GM23338 (cell line): ENCODE measurements at regions not wholly inside any gene's neighbourhood (a gene's known extent, or its start where the extent isn't known, plus 50 kb on each side); places are given as distances from the start of the nearest gene placed in this dataset.

ENCODE experiments used
- ATAC-seq: fragments of 200-7000 bp; cut with Tn5 transposase; 3 replicates; pipeline ENCODE4 v1.9.1; 2020
- DNase-seq: peaks from one replicate; pipeline ENCODE4 v3.0.0-alpha.2; 2015; ENCODE audit warnings: low spot score
- H2AFZ ChIP-seq: fragments of 200-600 bp; sonication (generic); 2 replicates; pipeline ENCODE4 v1.8.0; 2016; ENCODE audit warnings: antibody characterized with exemption, mild to moderate bottlenecking, moderate library complexity
- H3F3A ChIP-seq: fragments of 200-600 bp; sonication (generic); replicated peaks from 2 replicates; pipeline ENCODE4 v1.8.0; 2017; ENCODE audit warnings: antibody characterized with exemption, mixed run types, low read depth
- H3K27ac ChIP-seq: fragments of 200-600 bp; sonication (generic); 2 replicates; pipeline ENCODE4 v1.6.1; 2016; ENCODE audit warnings: low read depth
- H3K27me3 ChIP-seq: fragments of 200-600 bp; sonication (generic); 2 replicates; pipeline ENCODE4 v1.8.0; 2016; ENCODE audit warnings: mild to moderate bottlenecking, mixed run types, moderate library complexity; ENCODE audit not compliant: insufficient read depth
- H3K36me3 ChIP-seq: fragments of 200-600 bp; sonication (generic); 2 replicates; pipeline ENCODE4 v1.8.0; 2016; ENCODE audit warnings: mild to moderate bottlenecking; ENCODE audit not compliant: insufficient read depth
- H3K4me1 ChIP-seq: fragments of 200-600 bp; sonication (generic); 2 replicates; pipeline ENCODE4 v1.8.0; 2016; ENCODE audit warnings: mild to moderate bottlenecking, moderate library complexity; ENCODE audit not compliant: insufficient read depth
- H3K4me2 ChIP-seq: fragments of 200-600 bp; sonication (generic); 2 replicates; pipeline ENCODE4 v1.7.1; 2017; ENCODE audit warnings: mixed run types
- H3K4me3 ChIP-seq: fragments of 200-600 bp; sonication (generic); 2 replicates; pipeline ENCODE4 v1.6.1; 2016; ENCODE audit warnings: mixed run types
- H3K79me2 ChIP-seq: fragments of 200-600 bp; sonication (generic); replicated peaks from 2 replicates; pipeline ENCODE4 v1.8.0; 2017; ENCODE audit warnings: mild to moderate bottlenecking; ENCODE audit not compliant: insufficient read depth
- H3K9me2 ChIP-seq: fragments of 200-600 bp; sonication (generic); 2 replicates; pipeline ENCODE4 v1.8.0; 2017; ENCODE audit not compliant: insufficient read depth
- H4K20me1 ChIP-seq: fragments of 200-600 bp; sonication (generic); replicated peaks from 2 replicates; pipeline ENCODE4 v1.8.0; 2017; ENCODE audit warnings: mild to moderate bottlenecking; ENCODE audit not compliant: insufficient read depth
- H3K27ac Mint-ChIP-seq: 2 replicates; pipeline ENCODE4 v1.8.0; 2020; ENCODE audit warnings: inconsistent platforms, mild to moderate bottlenecking, moderate library complexity, mixed read lengths
- H3K27me3 Mint-ChIP-seq: 3 replicates; pipeline ENCODE4 v1.8.0; 2022; ENCODE audit warnings: low read depth, mild to moderate bottlenecking, moderate library complexity, mixed read lengths, inconsistent platforms; ENCODE audit not compliant: insufficient read depth, poor library complexity
- H3K36me3 Mint-ChIP-seq: 3 replicates; pipeline ENCODE4 v1.8.0; 2021; ENCODE audit warnings: low read depth, mild to moderate bottlenecking, inconsistent platforms, moderate library complexity, mixed read lengths
- H3K4me1 Mint-ChIP-seq: 3 replicates; pipeline ENCODE4 v1.8.0; 2020; ENCODE audit warnings: mild to moderate bottlenecking, inconsistent platforms, mixed read lengths
- H3K4me3 Mint-ChIP-seq: 3 replicates; pipeline ENCODE4 v1.8.0; 2021; ENCODE audit warnings: moderate library complexity, mild to moderate bottlenecking, inconsistent platforms, mixed read lengths
- H3K9me3 Mint-ChIP-seq: 3 replicates; pipeline ENCODE4 v1.8.0; 2020; ENCODE audit warnings: moderate library complexity, mild to moderate bottlenecking, inconsistent platforms, mixed read lengths
- CREB1 ChIP-seq: fragments of 250-450 bp; sonication (Bioruptor Pico); IDR thresholded peaks from 2 replicates; pipeline ENCODE4 v1.5.0; 2020; ENCODE audit warnings: low read depth, mild to moderate bottlenecking, moderate library complexity
- POLR2AphosphoS5 ChIP-seq: IDR thresholded peaks from 2 replicates; pipeline ENCODE4 v1.6.1; 2016; ENCODE audit warnings: antibody characterized with exemption, low read depth
- STAT1 ChIP-seq: IDR thresholded peaks from one replicate; pipeline ENCODE4 v1.6.1; 2016; ENCODE audit warnings: antibody characterized with exemption; ENCODE audit not compliant: unreplicated experiment
- ZNF114 ChIP-seq: fragments of 250-450 bp; sonication (Bioruptor Pico); IDR thresholded peaks from 2 replicates; pipeline ENCODE4 v1.5.0; 2020; ENCODE audit warnings: mild to moderate bottlenecking, moderate library complexity
- ZNF331 ChIP-seq: fragments of 250-450 bp; sonication (Bioruptor Pico); IDR thresholded peaks from 2 replicates; pipeline ENCODE4 v1.5.0; 2020; ENCODE audit warnings: low read depth, mild to moderate bottlenecking, moderate library complexity
- TF ChIP-seq, protein P1 (sequence below): IDR thresholded peaks from 2 replicates; pipeline ENCODE4 v1.6.1; 2016; ENCODE audit warnings: antibody characterized with exemption
- TF ChIP-seq, protein P2 (sequence below): fragments of 250-450 bp; sonication (Bioruptor Pico); IDR thresholded peaks from 2 replicates; pipeline ENCODE4 v1.5.0; 2020; ENCODE audit warnings: mild to moderate bottlenecking, moderate library complexity
- TF ChIP-seq, protein P3 (sequence below): IDR thresholded peaks from one replicate; pipeline ENCODE4 v1.6.1; 2018; ENCODE audit warnings: antibody characterized with exemption; ENCODE audit not compliant: unreplicated experiment
- TF ChIP-seq, protein P4 (sequence below), 2 experiments: fragments of 200-600 bp in 1 of 2; sonication (generic) in 1 of 2; conservative IDR thresholded peaks; 2 replicates each; pipeline versions ENCODE4 v1.5.1 to v1.6.1; 2016 to 2017; ENCODE audit warnings: antibody characterized with exemption in 2 of 2, low read depth in 2 of 2, mild to moderate bottlenecking in 2 of 2, moderate library complexity in 1 of 2

DNA sequence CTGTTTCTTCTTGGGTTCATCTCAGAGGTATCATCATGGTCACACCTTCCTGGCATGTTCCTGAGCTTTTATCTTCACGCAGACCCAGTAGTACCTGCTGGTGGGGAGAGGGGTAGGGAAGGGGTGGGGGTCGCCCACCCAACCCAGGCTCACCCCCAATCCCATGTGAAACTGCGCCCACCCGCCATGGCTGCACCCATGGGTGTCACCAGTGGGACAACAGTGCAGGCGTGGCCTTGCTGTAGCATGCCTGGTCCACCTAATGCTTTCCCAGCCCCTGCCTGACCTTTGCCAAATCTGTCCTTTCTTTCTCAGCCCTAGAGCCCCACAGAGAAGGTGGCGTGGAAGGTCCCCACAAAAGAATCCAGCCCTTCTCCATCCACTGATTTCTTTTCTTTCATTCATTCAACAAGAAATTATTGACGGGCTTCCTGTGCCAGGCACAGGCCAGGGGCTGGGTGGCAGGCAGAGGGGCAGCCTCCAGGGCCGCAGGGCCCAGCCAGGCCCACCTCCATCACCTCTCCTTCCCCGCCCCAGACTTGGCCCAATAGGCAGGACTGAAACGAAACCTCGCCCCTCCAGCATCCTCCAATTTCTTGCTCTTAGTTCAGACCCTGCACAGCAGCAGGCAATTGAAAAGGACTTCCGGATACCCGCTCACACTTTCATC is 79.1 kb upstream of the TNRC6C start:
- Mint-ChIP-seq H3K27ac (no peak overlapping the region), H3K27me3 (peaks cover 13% of the 10 kb centered on the region), H3K36me3 (peaks cover 9% of the 10 kb centered on the region), H3K9me3 (peaks cover 11% of the 10 kb centered on the region), H3K4me1 (peaks cover 18% of the 10 kb centered on the region), H3K4me3 (no peak overlapping the region)
- ATAC-seq, result no peak
- H3K9me2 ChIP-seq, result no peaks in the 10 kb centered on the region
- no peak overlapping the region for H2AFZ ChIP-seq
- no peaks in the 10 kb centered on the region for H3F3A ChIP-seq
- H3K4me3 ChIP-seq, result no peak overlapping the region
- H3K27me3 ChIP-seq, result no peaks in the 10 kb centered on the region
- no peak overlapping the region for H3K27ac ChIP-seq
- H3K36me3 ChIP-seq, result no peaks in the 10 kb centered on the region
- H4K20me1 ChIP-seq, result no peaks in the 10 kb centered on the region
- no peak for DNase-seq
- no peaks in the 10 kb centered on the region for H3K79me2 ChIP-seq
- H3K4me1 ChIP-seq, result peaks cover 6% of the 10 kb centered on the region; the same call in 1 of the 2 replicates
- H3K4me2 ChIP-seq, result no peak overlapping the region
- TF ChIP-seq STAT1 (no peak), CREB1 (no peak), ZNF331 (no peak), POLR2AphosphoS5 (no peak), ZNF114 (CRISPR knock-in tag) (no peak)
- TF ChIP-seq, protein P1, sequence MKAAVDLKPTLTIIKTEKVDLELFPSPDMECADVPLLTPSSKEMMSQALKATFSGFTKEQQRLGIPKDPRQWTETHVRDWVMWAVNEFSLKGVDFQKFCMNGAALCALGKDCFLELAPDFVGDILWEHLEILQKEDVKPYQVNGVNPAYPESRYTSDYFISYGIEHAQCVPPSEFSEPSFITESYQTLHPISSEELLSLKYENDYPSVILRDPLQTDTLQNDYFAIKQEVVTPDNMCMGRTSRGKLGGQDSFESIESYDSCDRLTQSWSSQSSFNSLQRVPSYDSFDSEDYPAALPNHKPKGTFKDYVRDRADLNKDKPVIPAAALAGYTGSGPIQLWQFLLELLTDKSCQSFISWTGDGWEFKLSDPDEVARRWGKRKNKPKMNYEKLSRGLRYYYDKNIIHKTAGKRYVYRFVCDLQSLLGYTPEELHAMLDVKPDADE, result no peak
- TF ChIP-seq, protein P2, sequence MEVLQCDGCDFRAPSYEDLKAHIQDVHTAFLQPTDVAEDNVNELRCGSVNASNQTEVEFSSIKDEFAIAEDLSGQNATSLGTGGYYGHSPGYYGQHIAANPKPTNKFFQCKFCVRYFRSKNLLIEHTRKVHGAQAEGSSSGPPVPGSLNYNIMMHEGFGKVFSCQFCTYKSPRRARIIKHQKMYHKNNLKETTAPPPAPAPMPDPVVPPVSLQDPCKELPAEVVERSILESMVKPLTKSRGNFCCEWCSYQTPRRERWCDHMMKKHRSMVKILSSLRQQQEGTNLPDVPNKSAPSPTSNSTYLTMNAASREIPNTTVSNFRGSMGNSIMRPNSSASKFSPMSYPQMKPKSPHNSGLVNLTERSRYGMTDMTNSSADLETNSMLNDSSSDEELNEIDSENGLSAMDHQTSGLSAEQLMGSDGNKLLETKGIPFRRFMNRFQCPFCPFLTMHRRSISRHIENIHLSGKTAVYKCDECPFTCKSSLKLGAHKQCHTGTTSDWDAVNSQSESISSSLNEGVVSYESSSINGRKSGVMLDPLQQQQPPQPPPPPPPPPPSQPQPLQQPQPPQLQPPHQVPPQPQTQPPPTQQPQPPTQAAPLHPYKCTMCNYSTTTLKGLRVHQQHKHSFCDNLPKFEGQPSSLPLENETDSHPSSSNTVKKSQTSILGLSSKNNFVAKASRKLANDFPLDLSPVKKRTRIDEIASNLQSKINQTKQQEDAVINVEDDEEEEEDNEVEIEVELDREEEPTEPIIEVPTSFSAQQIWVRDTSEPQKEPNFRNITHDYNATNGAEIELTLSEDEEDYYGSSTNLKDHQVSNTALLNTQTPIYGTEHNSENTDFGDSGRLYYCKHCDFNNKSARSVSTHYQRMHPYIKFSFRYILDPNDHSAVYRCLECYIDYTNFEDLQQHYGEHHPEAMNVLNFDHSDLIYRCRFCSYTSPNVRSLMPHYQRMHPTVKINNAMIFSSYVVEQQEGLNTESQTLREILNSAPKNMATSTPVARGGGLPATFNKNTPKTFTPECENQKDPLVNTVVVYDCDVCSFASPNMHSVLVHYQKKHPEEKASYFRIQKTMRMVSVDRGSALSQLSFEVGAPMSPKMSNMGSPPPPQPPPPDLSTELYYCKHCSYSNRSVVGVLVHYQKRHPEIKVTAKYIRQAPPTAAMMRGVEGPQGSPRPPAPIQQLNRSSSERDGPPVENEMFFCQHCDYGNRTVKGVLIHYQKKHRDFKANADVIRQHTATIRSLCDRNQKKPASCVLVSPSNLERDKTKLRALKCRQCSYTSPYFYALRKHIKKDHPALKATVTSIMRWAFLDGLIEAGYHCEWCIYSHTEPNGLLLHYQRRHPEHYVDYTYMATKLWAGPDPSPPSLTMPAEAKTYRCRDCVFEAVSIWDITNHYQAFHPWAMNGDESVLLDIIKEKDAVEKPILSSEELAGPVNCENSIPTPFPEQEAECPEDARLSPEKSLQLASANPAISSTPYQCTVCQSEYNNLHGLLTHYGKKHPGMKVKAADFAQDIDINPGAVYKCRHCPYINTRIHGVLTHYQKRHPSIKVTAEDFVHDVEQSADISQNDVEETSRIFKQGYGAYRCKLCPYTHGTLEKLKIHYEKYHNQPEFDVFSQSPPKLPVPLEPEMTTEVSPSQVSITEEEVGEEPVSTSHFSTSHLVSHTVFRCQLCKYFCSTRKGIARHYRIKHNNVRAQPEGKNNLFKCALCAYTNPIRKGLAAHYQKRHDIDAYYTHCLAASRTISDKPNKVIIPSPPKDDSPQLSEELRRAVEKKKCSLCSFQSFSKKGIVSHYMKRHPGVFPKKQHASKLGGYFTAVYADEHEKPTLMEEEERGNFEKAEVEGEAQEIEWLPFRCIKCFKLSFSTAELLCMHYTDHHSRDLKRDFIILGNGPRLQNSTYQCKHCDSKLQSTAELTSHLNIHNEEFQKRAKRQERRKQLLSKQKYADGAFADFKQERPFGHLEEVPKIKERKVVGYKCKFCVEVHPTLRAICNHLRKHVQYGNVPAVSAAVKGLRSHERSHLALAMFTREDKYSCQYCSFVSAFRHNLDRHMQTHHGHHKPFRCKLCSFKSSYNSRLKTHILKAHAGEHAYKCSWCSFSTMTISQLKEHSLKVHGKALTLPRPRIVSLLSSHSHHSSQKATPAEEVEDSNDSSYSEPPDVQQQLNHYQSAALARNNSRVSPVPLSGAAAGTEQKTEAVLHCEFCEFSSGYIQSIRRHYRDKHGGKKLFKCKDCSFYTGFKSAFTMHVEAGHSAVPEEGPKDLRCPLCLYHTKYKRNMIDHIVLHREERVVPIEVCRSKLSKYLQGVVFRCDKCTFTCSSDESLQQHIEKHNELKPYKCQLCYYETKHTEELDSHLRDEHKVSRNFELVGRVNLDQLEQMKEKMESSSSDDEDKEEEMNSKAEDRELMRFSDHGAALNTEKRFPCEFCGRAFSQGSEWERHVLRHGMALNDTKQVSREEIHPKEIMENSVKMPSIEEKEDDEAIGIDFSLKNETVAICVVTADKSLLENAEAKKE (CRISPR knock-in tag), result no peak
- TF ChIP-seq, protein P3, sequence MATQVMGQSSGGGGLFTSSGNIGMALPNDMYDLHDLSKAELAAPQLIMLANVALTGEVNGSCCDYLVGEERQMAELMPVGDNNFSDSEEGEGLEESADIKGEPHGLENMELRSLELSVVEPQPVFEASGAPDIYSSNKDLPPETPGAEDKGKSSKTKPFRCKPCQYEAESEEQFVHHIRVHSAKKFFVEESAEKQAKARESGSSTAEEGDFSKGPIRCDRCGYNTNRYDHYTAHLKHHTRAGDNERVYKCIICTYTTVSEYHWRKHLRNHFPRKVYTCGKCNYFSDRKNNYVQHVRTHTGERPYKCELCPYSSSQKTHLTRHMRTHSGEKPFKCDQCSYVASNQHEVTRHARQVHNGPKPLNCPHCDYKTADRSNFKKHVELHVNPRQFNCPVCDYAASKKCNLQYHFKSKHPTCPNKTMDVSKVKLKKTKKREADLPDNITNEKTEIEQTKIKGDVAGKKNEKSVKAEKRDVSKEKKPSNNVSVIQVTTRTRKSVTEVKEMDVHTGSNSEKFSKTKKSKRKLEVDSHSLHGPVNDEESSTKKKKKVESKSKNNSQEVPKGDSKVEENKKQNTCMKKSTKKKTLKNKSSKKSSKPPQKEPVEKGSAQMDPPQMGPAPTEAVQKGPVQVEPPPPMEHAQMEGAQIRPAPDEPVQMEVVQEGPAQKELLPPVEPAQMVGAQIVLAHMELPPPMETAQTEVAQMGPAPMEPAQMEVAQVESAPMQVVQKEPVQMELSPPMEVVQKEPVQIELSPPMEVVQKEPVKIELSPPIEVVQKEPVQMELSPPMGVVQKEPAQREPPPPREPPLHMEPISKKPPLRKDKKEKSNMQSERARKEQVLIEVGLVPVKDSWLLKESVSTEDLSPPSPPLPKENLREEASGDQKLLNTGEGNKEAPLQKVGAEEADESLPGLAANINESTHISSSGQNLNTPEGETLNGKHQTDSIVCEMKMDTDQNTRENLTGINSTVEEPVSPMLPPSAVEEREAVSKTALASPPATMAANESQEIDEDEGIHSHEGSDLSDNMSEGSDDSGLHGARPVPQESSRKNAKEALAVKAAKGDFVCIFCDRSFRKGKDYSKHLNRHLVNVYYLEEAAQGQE, result no peak
- TF ChIP-seq, protein P4, sequence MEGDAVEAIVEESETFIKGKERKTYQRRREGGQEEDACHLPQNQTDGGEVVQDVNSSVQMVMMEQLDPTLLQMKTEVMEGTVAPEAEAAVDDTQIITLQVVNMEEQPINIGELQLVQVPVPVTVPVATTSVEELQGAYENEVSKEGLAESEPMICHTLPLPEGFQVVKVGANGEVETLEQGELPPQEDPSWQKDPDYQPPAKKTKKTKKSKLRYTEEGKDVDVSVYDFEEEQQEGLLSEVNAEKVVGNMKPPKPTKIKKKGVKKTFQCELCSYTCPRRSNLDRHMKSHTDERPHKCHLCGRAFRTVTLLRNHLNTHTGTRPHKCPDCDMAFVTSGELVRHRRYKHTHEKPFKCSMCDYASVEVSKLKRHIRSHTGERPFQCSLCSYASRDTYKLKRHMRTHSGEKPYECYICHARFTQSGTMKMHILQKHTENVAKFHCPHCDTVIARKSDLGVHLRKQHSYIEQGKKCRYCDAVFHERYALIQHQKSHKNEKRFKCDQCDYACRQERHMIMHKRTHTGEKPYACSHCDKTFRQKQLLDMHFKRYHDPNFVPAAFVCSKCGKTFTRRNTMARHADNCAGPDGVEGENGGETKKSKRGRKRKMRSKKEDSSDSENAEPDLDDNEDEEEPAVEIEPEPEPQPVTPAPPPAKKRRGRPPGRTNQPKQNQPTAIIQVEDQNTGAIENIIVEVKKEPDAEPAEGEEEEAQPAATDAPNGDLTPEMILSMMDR (conservative IDR thresholded peaks at IDR 0.05; ENCODE audit: low read depth in 2 of 2), result no peak
